GM18873 (cell line): ENCODE measurements at regions not wholly inside any gene's neighbourhood (a gene's known extent, or its start where the extent isn't known, plus 50 kb on each side); places are given as distances from the start of the nearest gene placed in this dataset.

ENCODE experiments used
- ATAC-seq: cut with Tn5 transposase; IDR thresholded peaks from one replicate; pipeline ENCODE4 v1.9.1; 2021; ENCODE audit warnings: mild to moderate bottlenecking, moderate library complexity, moderate number of reproducible peaks; ENCODE audit not compliant: unreplicated experiment, low FRiP score

DNA sequence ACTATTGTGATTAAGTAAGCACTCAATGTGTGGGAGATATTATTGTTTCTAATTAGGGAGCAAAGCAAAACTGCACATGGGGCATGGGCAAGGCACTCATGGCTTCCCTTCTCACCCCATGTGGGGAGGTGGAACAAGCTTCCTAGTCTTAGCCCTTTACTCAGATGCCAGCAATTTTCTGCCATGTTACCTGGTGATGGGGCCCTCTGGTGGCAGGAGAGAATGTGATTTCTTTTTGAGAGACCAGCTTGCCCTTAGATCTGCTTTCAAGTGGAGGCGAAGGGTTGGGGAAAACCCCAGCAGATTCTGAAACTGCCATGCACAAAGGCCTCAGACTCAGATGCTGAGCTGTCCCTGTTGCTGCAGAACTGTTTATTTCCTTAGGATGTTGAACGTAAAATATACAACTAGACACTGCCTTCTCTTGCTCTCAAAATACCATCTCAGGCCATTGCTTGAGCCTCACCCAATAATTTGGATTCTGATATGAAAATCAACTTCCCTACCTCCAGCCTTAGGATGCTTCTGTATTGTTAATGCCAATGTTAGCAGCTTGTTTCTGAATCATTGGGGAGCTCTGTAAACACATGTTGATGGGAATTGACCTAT lies 130.2 kb upstream of the TPRG1 start:
- peak; percentile 92 for ATAC-seq

DNA sequence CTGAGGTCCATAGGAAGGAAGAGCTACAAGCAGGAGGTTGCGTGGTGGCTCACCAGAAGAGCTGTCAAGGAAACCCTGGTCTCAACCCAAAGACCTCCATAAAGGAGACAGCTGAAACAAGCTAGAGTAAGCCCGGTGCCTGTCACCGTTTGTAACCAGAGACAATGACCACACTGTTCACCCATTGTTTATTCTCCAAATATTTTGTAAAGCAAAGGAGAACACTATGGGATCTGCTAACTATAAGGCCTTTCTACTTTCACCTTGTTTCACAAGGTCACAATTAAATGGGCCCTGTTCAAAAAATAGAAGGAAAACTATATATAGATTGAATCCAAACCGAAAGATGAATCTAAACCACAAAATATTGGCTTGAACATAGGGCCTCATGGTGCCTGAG lies 128.9 kb upstream of the TPRG1 start:
- ATAC-seq, result no peak

DNA sequence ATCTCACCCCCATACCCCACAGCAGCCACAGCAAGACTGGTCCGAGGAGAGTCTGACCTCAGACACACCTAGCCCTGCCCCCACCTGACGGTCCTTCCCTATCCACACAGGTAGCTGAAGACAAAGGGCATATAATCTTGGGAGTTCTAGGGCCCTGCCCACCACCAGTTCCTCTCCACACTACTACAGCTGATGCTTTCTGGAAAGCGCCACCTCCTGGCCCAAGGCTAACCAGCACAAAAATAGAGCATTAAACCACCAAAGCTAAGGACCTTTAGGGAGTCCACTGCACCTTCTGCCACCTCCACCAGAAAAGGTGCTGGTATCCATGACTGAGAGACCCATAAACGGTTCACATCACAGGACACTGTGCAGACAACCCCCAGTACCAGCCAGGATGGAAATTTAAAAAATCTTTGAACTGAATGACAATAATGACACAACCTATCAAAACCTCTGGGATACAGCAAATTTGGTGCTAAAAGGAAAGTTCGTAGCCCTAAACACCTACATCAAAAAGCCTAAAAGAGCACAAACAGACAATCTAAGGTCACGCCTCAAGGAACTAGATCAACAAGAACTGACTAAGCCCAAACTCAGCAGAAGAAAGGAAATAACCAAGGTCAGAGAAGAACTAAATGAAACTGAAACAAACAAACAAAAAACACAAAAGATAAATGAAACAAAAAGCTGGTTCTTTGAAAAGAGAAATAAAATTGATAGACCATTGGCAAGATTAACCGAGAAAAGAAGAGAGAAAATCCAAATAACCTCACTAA lies 122.1 kb upstream of the TPRG1 start:
- no peak for ATAC-seq

DNA sequence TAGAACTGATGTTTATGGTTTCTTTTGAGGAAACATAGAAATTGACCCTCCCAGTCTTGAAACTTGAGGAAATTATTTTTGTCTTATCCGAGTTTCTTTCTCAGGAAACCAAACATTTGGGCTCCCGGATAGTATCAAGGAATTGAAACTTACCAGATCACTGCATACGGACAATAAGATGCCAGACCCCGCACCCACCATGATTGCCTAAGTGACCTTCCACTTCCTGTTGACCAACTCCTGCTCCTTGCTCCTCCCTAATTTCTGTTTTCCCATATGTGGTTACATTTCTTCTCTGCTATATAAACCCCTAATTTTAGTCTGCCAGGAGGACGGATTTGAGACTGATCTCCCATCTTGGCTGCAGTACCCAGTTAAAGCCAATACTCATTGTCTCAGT lies 118.4 kb upstream of the TPRG1 start:
- ATAC-seq, result no peak

DNA sequence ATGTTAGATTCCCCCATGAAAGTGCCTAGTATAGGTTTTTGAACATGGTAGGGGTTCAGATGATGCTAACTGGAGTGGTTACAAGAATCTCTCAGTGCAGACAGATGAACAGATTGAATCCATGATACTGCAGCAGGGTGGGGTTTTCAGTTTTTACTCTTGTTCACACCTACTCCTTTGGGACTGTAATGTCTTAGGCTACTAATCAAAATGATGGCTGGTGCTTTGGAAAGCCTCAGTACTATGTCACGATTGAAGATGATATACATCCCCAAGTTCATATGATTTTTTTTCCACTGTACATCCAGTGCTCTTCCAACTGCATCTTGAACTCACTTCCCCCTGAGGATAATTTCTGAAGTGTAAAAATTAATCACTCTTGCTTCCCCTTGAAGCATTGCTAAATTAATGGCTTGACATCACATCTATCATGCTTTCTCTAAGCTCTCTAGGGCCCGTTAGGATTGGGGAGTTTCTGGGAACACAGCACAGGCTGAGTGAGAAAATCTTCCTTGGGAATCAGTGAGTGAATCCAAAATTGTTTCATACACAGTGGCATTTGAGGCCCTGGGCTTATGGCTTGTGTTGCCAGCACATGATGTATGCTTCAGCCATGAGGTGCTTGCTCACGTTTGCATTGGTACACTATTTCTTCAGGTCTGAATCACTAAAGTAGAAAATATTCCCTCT lies 115.0 kb upstream of the TPRG1 start:
- no peak for ATAC-seq

DNA sequence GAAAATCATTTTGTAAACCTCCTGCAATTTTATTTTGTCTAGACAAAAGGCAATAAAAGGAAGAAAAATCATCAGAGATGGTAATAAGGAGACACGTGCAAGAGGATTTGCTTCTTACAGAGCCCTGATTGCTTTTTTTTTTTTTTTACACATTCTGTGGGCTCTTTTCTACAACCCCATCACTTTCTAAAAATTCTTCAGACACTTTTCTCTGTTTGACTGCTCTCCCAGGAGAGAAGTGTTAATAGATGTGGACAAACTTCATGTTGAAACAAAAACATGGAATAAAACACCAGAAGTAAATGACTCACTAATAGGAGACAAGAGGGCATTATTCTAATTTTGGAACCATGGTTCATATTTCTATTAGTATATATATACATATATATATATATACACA lies 114.4 kb upstream of the TPRG1 start:
- ATAC-seq, result no peak

DNA sequence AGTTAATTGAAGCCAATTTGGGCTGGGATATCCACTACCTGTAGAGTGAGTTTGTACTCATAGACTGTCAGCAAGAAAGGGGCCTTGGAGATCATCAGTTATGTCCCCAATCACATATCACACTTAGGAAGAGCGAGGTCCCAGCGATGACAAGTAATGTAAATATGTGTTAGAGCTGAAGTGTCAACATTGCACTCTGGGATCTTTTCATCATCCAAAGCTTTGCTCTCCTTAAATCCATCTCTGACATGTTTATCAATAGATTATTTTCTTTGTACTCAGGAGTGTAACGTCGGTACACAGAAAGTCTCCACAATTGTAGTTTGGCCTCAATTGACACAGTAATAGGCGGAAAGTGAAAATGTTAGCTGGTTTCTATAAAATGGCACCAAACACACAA lies 113.7 kb upstream of the TPRG1 start:
- no peak for ATAC-seq

DNA sequence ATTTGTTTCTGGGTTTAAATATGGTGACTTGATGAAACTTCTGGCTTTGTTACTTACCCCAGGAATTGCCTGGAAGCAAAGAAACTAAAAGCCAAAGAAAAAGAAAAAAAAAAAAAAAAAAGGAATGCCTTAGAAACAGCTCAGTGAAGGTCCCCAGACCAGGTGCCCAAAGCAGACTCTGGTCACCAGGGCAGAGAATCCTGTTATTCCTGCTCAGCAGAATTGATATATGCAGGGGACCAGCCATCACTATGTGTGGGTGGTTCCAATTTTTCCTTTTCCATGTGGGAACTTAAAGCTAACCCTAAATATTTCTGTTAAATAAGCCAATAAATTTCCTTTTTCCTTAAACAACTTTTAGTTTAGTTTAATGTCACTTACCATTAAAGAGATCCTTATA lies 100.8 kb upstream of the TPRG1 start:
- no peak for ATAC-seq

DNA sequence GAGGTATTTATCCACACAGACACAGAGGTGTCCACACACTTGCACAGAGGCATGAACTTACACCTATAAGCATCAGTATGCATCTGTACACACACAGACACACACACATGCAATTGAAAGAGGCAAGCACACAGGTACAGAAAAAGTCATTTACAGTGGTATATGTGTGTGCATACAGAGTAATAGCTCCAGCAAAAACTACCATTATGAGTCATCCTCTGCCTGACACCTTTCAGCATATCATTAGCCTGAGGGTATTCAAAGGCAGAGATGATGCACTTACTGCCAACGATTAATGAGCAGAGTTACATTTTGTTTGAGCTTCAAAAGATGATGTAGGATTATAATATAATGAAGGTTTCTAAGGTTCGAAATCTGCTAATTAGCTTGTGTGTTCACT lies 100.3 kb upstream of the TPRG1 start:
- peak; percentile 47 for ATAC-seq

DNA sequence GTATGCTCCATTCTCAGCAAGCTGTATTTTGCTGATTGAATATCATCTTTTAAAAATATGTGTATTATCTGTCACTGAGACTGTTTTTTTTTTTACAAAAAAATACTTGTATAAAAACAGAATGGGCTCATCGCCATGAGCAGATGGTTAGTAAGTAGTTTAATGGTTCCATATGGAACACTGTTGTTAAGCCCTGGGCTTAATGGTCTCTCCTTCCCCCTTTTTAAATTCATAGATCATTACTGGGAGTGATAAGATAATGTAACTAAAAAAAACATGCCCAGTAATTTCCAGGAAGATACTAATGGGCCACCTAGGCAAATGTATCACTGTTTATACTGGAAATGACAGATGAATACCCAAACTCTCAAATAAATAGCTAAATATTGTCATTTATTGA lies 95.3 kb upstream of the TPRG1 start:
- no peak for ATAC-seq

DNA sequence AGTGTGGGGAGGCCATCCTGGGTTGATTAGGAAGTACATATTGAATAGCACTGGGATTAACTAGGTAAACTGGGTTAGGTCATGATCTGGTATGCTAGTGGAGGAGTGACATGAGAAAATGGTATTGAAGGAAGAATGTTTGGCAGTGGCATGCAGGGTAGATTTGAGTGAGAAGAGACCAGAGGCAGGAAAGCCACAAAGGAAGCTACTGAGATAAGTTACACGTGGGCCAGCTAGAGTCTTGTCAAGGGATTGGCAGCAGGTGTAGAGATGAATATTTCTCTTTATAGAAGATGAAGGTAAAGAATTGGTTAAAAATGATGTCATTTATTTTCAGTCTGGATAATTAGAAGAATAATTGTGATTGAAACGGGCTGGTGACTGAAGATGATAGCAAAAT lies 91.0 kb upstream of the TPRG1 start:
- ATAC-seq, result no peak

DNA sequence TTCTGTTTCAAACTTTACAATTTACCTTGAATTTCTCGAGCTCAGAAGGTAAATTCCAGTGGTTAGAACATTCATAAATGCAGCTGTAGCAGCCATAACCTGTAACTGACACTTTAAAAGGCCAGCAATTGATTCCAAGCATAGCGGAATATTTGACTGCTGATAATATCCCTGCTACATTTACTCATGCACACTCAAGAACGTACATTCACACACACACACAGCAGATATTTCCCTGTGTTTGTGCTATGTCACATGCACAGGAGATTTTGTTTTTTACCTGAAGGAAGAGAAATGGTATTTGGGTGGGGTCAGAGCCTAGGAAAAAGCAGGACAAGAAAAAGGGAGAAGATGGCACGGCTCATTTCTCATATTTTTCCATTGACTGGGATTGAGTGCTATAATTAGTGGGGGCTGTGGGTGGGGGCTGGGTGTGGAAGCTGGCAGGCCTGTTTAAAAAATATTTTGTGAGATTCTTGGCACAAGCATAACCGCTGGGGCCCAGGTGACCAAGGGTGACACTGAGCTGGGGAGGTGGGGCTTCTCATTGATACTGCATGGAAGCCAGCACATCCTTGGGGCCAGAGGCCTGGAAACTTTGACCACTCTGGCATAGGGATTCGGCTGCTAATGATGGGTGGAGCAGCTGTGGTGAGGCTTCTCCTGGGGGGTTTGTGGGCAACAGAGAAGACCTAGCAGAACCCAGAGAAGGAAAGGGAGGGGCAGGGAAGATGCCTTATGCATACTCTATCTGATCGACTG lies 88.9 kb upstream of the TPRG1 start:
- no peak for ATAC-seq

DNA sequence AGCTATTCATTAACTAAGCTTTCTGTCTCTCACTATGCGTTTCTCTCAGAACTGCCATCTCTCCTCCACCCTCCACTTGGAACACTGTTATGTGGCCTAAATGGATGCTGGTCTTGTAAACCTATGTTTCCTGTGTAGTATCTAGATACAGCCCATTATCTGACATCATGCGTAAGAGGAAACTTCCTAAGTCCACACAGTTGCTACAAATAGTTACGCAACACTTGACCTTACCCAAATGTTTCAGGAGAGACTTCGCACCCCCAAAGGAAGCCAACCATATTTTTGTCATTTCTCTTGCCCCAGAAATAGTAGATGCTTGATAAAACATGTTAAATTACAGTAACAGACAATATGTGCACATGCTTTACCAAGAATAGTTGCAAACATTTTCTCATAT lies 87.2 kb upstream of the TPRG1 start:
- no peak for ATAC-seq

DNA sequence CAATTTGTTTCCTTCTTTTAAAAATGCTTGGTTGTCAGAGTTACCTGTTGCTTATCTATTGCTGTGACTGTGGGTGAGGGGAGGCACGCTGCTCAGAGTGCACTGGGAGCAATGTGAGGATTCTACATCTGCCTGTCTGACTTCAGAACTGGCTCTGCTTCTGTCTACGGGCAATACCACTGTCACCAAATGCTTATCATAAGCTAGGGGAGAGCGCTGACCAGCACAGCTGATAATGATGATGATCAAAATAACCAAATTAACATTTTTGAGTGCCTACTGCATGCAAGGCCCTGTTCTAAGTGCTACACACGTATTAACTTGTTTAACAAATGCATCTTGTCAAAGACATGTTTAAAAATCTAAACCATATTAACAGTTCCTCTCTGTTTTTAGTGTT lies 79.2 kb upstream of the TPRG1 start:
- no peak for ATAC-seq

DNA sequence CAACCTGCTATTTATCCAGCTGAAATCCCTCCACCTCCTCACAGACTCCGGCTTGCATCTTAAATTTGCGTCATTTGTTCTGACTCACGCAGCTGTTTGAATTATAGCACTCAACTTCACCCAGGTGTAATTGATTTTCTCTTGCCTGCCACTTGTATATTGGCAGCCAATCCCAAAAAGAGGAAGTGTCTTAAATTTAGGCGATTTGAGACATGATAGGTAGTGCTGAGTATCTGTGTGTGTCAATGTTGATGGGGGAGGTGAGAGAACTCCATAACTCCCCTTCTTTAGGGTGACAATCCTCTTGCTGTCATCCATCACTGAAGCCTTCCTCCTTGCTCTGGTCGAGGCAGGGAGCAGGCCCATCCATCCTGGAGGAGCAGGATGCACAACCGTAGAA lies 77.2 kb upstream of the TPRG1 start:
- no peak for ATAC-seq

DNA sequence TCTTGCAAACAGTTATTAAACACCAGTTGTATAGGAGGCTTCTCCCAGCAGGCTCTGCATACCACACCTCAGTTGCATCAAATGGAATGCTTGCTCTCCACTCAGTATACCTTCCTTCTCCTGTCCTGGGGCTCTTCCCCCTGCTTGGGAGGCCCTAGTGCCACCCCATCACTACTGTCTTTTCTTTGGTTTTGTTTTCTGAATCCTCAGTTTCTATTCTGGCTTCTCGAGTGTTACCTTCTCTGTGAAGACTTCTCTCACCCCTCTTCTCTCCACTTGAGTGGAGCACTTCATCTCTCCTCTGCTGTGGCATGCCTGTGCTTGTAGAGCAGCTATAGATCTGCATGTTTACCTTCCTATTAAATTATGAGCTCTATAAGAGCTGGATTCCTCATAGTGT lies 75.7 kb upstream of the TPRG1 start:
- no peak for ATAC-seq

DNA sequence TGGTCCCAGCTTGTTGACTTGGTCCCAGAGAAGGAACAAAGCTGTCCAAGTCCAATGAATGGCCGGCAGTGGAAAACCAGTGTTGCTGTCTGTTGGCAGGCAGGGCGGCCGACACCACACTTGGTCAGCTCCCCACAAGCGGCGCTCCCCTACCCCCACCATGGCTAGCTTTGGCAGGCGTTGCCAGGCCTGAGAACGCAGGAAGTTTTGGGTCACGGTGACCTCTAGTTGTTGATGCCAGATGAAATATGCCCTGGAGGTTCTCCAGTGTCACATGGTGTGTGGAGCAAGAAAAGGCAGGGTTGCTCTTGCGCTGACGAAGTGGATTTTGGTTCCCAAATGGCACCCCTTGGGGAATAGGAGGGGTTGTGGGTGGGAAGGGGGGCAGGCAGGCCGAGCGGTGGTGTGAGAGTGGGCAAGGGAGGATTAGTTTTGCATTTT lies 72.7 kb upstream of the TPRG1 start:
- ATAC-seq, result no peak

DNA sequence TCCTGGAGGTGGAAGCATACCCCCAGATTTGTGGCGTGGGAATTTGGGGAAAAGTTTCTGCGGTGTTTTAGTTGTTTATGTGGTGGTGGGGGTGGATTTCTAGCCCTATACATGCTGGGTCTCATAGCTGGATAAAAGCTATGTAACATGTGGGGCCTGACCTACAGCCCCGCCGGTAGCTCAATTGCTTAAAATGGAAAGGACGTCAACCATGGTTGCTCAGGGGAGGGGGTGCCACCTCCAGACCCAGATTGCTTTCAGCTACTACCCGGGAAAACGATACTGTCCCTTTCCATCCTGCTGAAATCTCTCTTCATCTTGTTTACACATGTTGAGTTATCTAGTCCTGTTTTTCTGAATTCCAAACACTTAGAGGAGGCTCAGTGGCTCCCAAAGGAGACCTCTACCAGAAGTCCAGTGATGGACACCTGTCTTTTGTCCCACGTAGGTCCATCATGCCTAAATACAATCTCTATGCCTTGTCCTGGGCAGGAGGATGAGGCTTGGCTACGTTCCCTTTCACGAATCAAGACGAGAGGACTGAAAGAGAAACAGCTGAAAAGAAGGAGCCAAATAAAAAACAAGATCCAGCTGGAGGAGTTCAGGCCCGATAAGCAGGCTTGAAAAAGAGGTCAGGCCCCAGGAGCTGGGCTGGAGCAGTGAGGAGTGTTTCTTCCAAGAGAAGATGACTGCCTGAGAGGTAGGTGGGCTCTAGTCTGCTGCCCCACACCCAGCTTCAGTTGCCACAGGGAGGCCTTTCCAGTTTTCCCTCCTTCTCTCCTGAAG lies 72.1 kb upstream of the TPRG1 start:
- ATAC-seq, result no peak

DNA sequence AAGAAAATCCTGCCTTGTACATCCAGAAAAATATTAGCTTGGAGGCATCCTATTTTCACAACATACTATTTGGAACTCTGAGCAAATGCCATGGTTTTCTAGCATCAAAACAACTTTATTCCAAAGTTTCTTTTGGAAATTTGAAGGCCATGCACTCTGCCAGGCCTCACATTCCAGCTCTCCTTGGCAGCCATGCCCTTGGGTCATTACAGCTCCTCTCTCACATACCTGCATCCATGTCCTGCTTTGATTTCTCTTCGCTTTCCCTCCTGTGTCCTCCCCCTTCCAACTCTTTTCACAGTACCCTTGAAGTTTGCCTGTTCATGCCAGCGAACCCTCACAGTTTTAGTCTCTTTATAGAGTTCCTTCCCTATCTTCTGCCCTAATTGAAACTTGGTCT lies 70.9 kb upstream of the TPRG1 start:
- no peak for ATAC-seq

DNA sequence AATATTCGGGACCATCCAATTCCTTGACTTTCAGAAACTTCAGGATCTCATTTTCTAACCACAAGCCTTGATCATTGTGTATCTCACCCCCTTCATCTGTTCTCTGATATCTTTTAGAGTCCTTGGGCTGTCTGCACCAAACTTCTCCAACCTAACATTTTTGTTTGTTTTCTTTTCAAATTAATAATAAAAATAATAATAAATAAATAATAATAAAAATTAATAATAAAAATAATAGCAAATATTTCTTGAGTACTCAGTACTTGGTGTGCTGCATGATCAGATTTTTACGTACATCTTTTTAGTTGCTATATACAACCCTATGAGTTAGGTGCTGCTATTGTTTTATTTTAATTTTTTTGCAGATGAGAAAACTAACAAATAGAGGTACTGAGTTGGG lies 70.2 kb upstream of the TPRG1 start:
- no peak for ATAC-seq
